Loucy (cell line): ENCODE measurements at regions not wholly inside any gene's neighbourhood (a gene's known extent, or its start where the extent isn't known, plus 50 kb on each side); places are given as distances from the start of the nearest gene placed in this dataset.

Experiments used
- H2AFZ ChIP-seq: fragments of 200-600 bp; sonication (generic); 2 replicates; pipeline ENCODE4 v1.6.0; 2016; ENCODE audit warnings: antibody characterized with exemption, mild to moderate bottlenecking, low read length, moderate library complexity
- H3F3A ChIP-seq: fragments of 200-600 bp; 2 replicates; pipeline ENCODE4 v1.6.0; 2016; ENCODE audit warnings: antibody characterized with exemption, low read depth, mild to moderate bottlenecking
- H3K27me3 ChIP-seq: fragments of 200-600 bp; sonication (generic); 2 replicates; pipeline ENCODE4 v1.6.1; 2014; ENCODE audit warnings: low read length, mild to moderate bottlenecking; ENCODE audit not compliant: insufficient read depth, poor library complexity, severe bottlenecking
- H3K36me3 ChIP-seq: fragments of 200-600 bp; sonication (generic); 2 replicates; pipeline ENCODE4 v1.6.1; 2016; ENCODE audit warnings: low read length; ENCODE audit not compliant: insufficient read depth
- H3K4me1 ChIP-seq: fragments of 200-600 bp; sonication (generic); 2 replicates; pipeline ENCODE4 v1.5.1; 2014; ENCODE audit warnings: low read length, mild to moderate bottlenecking; ENCODE audit not compliant: insufficient read depth, poor library complexity, severe bottlenecking
- H3K4me2 ChIP-seq: fragments of 200-600 bp; sonication (generic); 2 replicates; pipeline ENCODE4 v1.6.0; 2014; ENCODE audit warnings: antibody characterized with exemption, low read length, low read depth, mild to moderate bottlenecking; ENCODE audit not compliant: poor library complexity, severe bottlenecking
- H3K4me3 ChIP-seq: fragments of 200-600 bp; sonication (generic); 2 replicates; pipeline ENCODE4 v1.5.1; 2014; ENCODE audit warnings: low read length, mild to moderate bottlenecking, mixed read lengths; ENCODE audit not compliant: poor library complexity, severe bottlenecking
- H3K79me2 ChIP-seq: fragments of 200-600 bp; sonication (generic); 2 replicates; pipeline ENCODE4 v1.6.1; 2014; ENCODE audit warnings: low read length; ENCODE audit not compliant: insufficient read depth
- H3K9ac ChIP-seq: fragments of 200-600 bp; sonication (generic); 2 replicates; pipeline ENCODE4 v1.6.0; 2014; ENCODE audit warnings: mild to moderate bottlenecking, low read depth, low read length, moderate library complexity; ENCODE audit not compliant: poor library complexity, severe bottlenecking
- H3K9me2 ChIP-seq: fragments of 200-600 bp; sonication (generic); replicated peaks from 2 replicates; pipeline ENCODE4 v1.6.1; 2016; ENCODE audit warnings: low read depth, low read length, mixed read lengths
- H3K9me3 ChIP-seq: fragments of 200-600 bp; sonication (generic); 2 replicates; pipeline ENCODE4 v1.6.1; 2014; ENCODE audit warnings: mild to moderate bottlenecking, antibody characterized with exemption, low read length, low read depth; ENCODE audit not compliant: insufficient read depth
- H4K20me1 ChIP-seq: fragments of 200-600 bp; sonication (generic); 2 replicates; pipeline ENCODE4 v1.6.0; 2014; ENCODE audit warnings: antibody characterized with exemption, low read length, mild to moderate bottlenecking; ENCODE audit not compliant: insufficient read depth, poor library complexity, severe bottlenecking
- CTCF ChIP-seq: fragments of 200-600 bp; sonication (generic); conservative IDR thresholded peaks from 2 replicates; pipeline ENCODE4 v1.5.1; 2014; ENCODE audit warnings: mild to moderate bottlenecking, antibody characterized with exemption, low read length
- EZH2phosphoT487 ChIP-seq: fragments of 200-600 bp; IDR thresholded peaks from 2 replicates; pipeline ENCODE4 v1.6.1; 2018; ENCODE audit warnings: antibody characterized with exemption, mild to moderate bottlenecking, moderate library complexity, borderline replicate concordance

- H4K20me1 ChIP-seq = no peaks in the 10 kb centered on the region
- no peaks in the 10 kb centered on the region for H3K9me2 ChIP-seq
- no peak overlapping the region for H3K4me2 ChIP-seq
- H3K4me1 ChIP-seq = no peaks in the 10 kb centered on the region
- H2AFZ ChIP-seq = no peak overlapping the region
- no peaks in the 10 kb centered on the region for H3K36me3 ChIP-seq
- no peak for TF ChIP-seq EZH2phosphoT487
- TF ChIP-seq CTCF = no peak
- peaks cover 13% of the 10 kb centered on the region for H3K27me3 ChIP-seq
- no peaks in the 10 kb centered on the region for H3K79me2 ChIP-seq
- H3F3A ChIP-seq = no peaks in the 10 kb centered on the region
- no peak overlapping the region for H3K9ac ChIP-seq
- H3K4me3 ChIP-seq = no peak overlapping the region
- H3K9me3 ChIP-seq = no peaks in the 10 kb centered on the region
Measured at GRCh38 chr13:109856350-109856749, 70.0 kb upstream of the IRS2 start.

- no peak for TF ChIP-seq EZH2phosphoT487
- TF ChIP-seq CTCF = no peak
Measured at GRCh38 chr13:109853153-109853552, 66.8 kb upstream of the IRS2 start.

GRCh38 chr13:109846185-109846584 lies 59.8 kb upstream of the IRS2 start:
- H3K27me3 ChIP-seq = no peaks in the 10 kb centered on the region
- no peak overlapping the region for H3K4me2 ChIP-seq
- no peaks in the 10 kb centered on the region for H4K20me1 ChIP-seq
- TF ChIP-seq CTCF (no peak), EZH2phosphoT487 (no peak)
- no peaks in the 10 kb centered on the region for H3K79me2 ChIP-seq
- H3K4me1 ChIP-seq = no peaks in the 10 kb centered on the region
- no peaks in the 10 kb centered on the region for H3K9me3 ChIP-seq
- H2AFZ ChIP-seq = no peak overlapping the region
- H3F3A ChIP-seq = no peaks in the 10 kb centered on the region
- no peak overlapping the region for H3K4me3 ChIP-seq
- H3K9ac ChIP-seq = no peak overlapping the region
- H3K9me2 ChIP-seq = no peaks in the 10 kb centered on the region
- no peaks in the 10 kb centered on the region for H3K36me3 ChIP-seq

More at GRCh38 chr13:109853153-109853552, 66.8 kb upstream of the IRS2 start:
- Histone ChIP-seq H3K4me2 (no peak overlapping the region), H3K9me3 (no peaks in the 10 kb centered on the region), H3K4me1 (no peaks in the 10 kb centered on the region), H2AFZ (no peak overlapping the region), H3K27me3 (peaks cover 13% of the 10 kb centered on the region), H3K36me3 (no peaks in the 10 kb centered on the region), H3K9me2 (no peaks in the 10 kb centered on the region), H3K4me3 (no peak overlapping the region), H4K20me1 (no peaks in the 10 kb centered on the region), H3K9ac (no peak overlapping the region), H3F3A (no peaks in the 10 kb centered on the region), H3K79me2 (no peaks in the 10 kb centered on the region)
